ENCODE measurements at regions not wholly inside any gene's neighbourhood (a gene's known extent, or its start where the extent isn't known, plus 50 kb on each side); places are given as distances from the start of the nearest gene placed in this dataset.
"Not testable (repeated sequence)": the region's sequence is repeated elsewhere in the genome, so short reads cannot be mapped to it uniquely, and the experiment has no call there.

DNA sequence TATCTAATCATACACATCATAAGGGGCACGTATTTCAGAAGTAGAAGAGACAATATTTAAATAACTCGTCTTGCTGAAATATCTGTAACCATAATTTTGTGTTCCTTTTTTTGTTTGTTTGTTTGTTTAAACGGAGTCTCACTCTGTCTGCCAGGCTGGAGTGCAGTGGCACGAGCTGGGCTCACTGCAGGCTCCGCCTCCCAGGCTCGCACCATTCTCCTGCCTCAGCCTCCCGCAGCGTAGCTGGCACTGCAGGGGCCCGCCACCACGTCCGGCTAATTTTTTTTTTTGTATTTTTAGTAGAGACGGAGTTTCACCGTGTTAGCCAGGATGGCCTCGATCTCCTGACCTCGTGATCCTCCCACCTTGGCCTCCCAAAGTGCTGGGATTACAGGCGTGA lies 248.9 kb downstream of the KCNJ3 start:
- not testable (repeated sequence) for TF ChIP-seq CTCF, POLR2A (IDR thresholded peaks at IDR 0.05)

Measured in Peyer's patch (tissue), 4 donors.